ENCODE measurements at regions not wholly inside any gene's neighbourhood (a gene's known extent, or its start where the extent isn't known, plus 50 kb on each side); places are given as distances from the start of the nearest gene placed in this dataset.

GRCh38 chr5:124234022-124234769, 512.2 kb downstream of the ZNF608 start:
- no peaks in the 10 kb centered on the region for H3K36me3 ChIP-seq
- 83 to 89% methylated on average over 5 of the region's 5 CpGs for WGBS, 2 donors
- intact Hi-C loops (cut with DNase I): no loop called here

GRCh38 chr5:124232515-124232914, 513.9 kb downstream of the ZNF608 start:
- Histone ChIP-seq H3K27ac (no peak overlapping the region), H3K4me3 (replicated peaks in 1 of 3) (no peak overlapping the region), H3K27me3 (no peaks in the 10 kb centered on the region), H3K4me1 (peaks cover 5 to 6% of the 10 kb centered on the region in 2 donors), H3K9me3 (no peaks in the 10 kb centered on the region), H3K36me3 (no peaks in the 10 kb centered on the region)
- no peak for DNase-seq
- intact Hi-C loops (cut with DNase I): no loop called here
- TF ChIP-seq POLR2A (IDR thresholded peaks at IDR 0.05) (no peak), CTCF (IDR thresholded peaks at IDR 0.05) (no peak)
- 84 to 91% methylated on average over 10 of the region's 10 CpGs for WGBS, 2 donors

More at GRCh38 chr5:124234022-124234769, 512.2 kb downstream of the ZNF608 start:
- H3K4me1 ChIP-seq: peaks cover 5 to 6% of the 10 kb centered on the region in 2 donors
- TF ChIP-seq POLR2A (IDR thresholded peaks at IDR 0.05) (no peak), CTCF (IDR thresholded peaks at IDR 0.05) (no peak)
- no peaks in the 10 kb centered on the region for H3K27me3 ChIP-seq
- H3K4me3 ChIP-seq (replicated peaks in 1 of 3): no peak overlapping the region
- H3K27ac ChIP-seq: no peak overlapping the region
- DNase-seq: no peak
- no peaks in the 10 kb centered on the region for H3K9me3 ChIP-seq

- no peak overlapping the region for H3K4me3 ChIP-seq (replicated peaks in 1 of 3)
- H3K36me3 ChIP-seq: no peaks in the 10 kb centered on the region
- H3K27ac ChIP-seq: no peak overlapping the region
- intact Hi-C loops (cut with DNase I): no loop called here
- no peaks in the 10 kb centered on the region for H3K27me3 ChIP-seq
- WGBS, 2 donors: 93 to 96% methylated on average over 3 of the region's 3 CpGs
- no peaks in the 10 kb centered on the region for H3K9me3 ChIP-seq
- no peak for DNase-seq
- TF ChIP-seq CTCF (IDR thresholded peaks at IDR 0.05) (no peak), POLR2A (IDR thresholded peaks at IDR 0.05) (no peak)
- H3K4me1 ChIP-seq: peaks cover 5 to 6% of the 10 kb centered on the region in 2 donors
These were observed 514.6 kb downstream of the ZNF608 start for GRCh38 chr5:124231802-124232201.

GRCh38 chr5:124231230-124231629, 515.2 kb downstream of the ZNF608 start:
- WGBS, 2 donors: 77 to 83% methylated on average over 5 of the region's 5 CpGs
- Histone ChIP-seq H3K27me3 (no peaks in the 10 kb centered on the region), H3K9me3 (no peaks in the 10 kb centered on the region), H3K36me3 (no peaks in the 10 kb centered on the region), H3K27ac (no peak overlapping the region), H3K4me3 (replicated peaks in 1 of 3) (no peak overlapping the region), H3K4me1 (peaks cover 5 to 6% of the 10 kb centered on the region in 2 donors)
- TF ChIP-seq POLR2A (IDR thresholded peaks at IDR 0.05): no peak
- no peak for TF ChIP-seq CTCF (IDR thresholded peaks at IDR 0.05)
- intact Hi-C loops (cut with DNase I): no loop called here
- DNase-seq: peak in 1 of 2 donors; percentile 7

- intact Hi-C loops (cut with DNase I): no loop called here
- no peaks in the 10 kb centered on the region for H3K9me3 ChIP-seq
- no peaks in the 10 kb centered on the region for H3K36me3 ChIP-seq
- TF ChIP-seq POLR2A (IDR thresholded peaks at IDR 0.05) (no peak), CTCF (IDR thresholded peaks at IDR 0.05) (no peak)
- H3K4me3 ChIP-seq (replicated peaks in 1 of 3): no peak overlapping the region
- H3K27ac ChIP-seq: no peak overlapping the region
- H3K27me3 ChIP-seq: no peaks in the 10 kb centered on the region
- WGBS, 2 donors: 15 to 25% methylated on average over 4 to 7 of the region's 7 CpGs
- H3K4me1 ChIP-seq: peaks cover 5 to 6% of the 10 kb centered on the region in 2 donors
- peak; percentile 82 to 88 for DNase-seq
These were observed 516.0 kb downstream of the ZNF608 start for GRCh38 chr5:124230456-124230855.

Data from thyroid gland (tissue), 4 donors.